C4-2B (cell line): ENCODE measurements at regions not wholly inside any gene's neighbourhood (a gene's known extent, or its start where the extent isn't known, plus 50 kb on each side); places are given as distances from the start of the nearest gene placed in this dataset.

Experiments
- CTCF ChIP-seq: fragments of 450-650 bp; conservative IDR thresholded peaks from 2 replicates; pipeline ENCODE4 v1.5.1; 2017; ENCODE audit warnings: mild to moderate bottlenecking
- ZFX ChIP-seq: fragments of 450-650 bp; IDR thresholded peaks from 2 replicates; pipeline ENCODE4 v1.6.1; 2017

DNA sequence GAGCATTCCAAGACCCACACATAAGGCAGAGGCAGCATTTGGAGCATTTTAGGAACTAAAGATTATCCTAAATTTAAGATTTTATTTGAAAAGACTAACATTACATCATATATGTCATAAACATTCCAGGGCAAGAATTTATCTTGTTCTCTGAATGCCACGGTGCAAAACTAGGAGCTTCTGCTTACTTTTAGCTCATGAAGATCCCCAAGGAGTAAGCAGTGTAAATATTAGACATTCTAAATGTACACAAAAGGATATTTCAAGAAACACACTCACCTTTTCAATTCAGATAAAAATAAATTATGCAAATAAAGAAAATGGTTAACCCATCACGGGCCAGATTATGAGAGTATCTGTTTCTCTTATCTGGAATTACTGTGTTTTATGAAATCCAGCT lies 101.7 kb upstream of the ETAA1 start:
- TF ChIP-seq CTCF (no peak), ZFX (no peak)
